ENCODE measurements at regions not wholly inside any gene's neighbourhood (a gene's known extent, or its start where the extent isn't known, plus 50 kb on each side); places are given as distances from the start of the nearest gene placed in this dataset.
"Not testable (repeated sequence)": the region's sequence is repeated elsewhere in the genome, so short reads cannot be mapped to it uniquely, and the experiment has no call there.

DNA sequence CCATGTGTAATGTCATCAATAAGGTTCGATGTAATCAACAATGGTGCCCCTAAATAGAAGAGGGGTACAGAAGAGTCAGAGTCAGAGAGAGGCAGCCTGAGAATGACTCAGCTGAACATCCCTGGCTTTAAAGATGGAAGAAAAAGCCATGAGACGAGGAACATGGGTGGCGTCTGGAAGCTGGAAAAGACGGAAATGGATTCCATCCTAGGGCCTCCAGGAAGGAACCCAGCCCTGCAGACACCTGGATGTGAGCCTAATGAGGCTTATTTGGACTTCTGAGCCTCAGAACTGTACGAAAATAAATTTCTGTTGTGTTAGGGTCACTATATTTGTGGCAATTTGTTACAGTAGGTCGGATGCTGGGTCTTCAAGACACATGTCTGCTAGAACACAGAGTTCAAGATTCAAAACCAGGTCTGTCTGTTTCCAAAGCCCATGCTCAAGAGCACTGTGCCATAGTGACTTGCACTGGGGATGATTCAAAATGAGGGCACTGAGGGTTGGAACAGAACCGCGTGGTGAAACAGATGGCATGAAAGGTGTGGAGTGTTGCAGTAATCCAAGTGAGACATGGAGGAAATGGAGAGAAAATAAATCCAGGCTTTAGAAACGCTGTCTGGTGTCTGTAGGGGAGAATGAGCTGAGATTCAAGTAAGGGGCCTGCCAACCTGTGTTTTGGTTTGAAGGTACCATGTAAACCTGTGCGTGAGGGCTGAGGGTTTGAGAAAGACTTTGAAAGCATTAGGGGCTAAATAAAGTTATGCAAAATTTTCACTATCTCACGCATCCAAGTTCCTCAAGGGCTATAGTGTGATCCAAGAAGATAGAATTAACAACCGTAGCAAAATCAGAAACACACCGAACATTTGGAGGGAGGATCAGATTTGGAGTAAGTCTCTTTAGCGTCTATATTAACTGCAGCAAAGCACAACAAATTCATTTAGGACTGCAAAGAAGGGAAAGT, 849.1 kb upstream of the AUTS2 start:
- DNase-seq (ENCODE audit: low spot score), result no peak

DNA sequence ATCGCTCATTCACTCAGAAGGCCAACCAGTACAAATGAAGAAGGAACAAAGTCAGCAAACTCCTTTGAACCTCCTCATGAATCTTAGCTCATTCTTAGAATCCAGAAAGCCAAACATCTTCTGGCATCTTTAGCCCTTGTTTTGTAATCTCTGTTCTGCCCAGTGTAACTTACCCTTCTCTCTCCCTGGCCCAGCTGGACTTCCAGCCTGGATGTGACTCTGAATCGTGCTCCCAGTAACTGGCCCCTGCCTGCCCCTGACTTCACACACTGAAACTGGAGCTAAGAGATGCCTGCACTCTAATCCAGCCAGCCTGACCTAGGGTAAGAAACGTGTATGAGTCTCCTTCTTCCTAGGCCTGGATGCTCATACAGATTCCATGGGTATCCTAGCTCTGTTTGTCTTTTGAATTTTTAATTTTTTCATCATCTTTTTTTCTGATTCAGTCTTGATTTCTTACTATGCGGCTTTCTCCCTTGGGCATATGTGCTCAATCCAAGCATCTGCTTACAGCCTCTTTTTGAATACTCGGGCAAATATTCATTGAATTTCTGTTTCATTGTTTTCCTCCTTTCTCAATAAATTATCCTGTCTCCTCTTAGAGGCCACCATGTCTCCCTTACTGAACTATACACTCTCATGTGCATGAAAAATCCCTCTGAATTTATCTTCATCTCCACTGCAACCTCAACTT, 845.6 kb upstream of the AUTS2 start:
- DNase-seq (ENCODE audit: low spot score), result no peak

DNA sequence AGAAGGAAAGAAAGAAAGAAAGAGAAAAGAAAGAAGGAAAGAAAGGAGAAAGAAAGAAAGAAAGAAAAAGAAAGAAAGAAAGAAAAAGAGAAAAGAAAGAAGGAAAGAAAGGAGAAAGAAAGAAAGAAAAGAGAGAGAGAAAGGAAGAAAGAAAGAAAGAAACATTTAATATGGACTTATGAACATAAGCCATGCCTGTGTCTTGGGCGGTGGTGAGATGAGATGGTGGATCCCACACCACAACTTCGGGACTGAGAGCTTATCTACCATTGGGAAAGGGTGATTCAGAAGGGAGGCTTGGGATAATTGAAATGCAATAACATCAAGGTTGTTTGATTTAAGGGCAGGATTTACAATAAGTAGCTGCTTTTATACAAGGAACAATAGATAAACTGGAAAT, 843.9 kb upstream of the AUTS2 start:
- no peak for DNase-seq (ENCODE audit: low spot score)

DNA sequence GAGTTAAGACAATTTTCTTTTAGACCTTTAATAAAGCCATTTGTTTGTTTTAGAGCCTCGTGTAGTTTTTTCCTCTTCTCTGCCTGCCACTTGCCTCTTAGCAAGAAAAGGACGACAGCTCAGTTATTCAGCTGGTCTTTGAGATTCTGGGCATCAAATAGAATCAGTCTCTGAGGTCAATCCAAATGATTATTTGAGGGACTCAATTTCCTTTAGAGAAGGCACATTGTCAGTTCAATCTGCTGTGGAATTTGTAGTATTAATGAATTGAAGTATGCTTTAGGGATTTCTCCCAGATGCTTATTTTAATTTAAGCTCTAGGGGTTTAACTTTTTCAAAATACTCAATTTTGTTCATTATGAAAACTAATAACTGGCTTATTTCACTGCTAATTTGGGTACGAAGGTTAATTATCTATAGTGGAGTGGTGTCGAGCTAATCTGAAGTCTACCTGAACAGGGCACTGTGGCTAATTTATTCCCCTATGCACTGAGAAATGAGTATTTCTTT, 841.2 kb upstream of the AUTS2 start:
- no peak for DNase-seq (ENCODE audit: low spot score)

DNA sequence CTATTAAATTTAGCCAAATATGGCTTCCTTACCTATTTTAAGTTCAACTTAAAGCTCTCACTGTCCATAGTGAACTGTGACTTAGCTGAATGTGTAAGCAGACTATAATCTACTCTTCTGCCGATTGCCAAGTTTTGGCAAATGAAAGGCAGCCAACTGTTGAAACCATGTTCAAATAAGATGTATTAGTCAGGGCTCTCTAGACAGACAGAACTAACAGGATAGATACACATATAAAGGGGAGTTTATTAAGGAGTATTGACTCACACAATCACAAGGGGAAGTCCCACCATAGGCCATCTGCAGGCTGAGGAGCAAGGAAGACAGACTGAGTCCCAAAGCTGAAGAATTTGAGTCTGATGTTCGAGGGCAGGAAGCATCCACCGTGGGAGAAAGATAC, 837.7 kb upstream of the AUTS2 start:
- DNase-seq (ENCODE audit: low spot score), result peak; percentile 60

DNA sequence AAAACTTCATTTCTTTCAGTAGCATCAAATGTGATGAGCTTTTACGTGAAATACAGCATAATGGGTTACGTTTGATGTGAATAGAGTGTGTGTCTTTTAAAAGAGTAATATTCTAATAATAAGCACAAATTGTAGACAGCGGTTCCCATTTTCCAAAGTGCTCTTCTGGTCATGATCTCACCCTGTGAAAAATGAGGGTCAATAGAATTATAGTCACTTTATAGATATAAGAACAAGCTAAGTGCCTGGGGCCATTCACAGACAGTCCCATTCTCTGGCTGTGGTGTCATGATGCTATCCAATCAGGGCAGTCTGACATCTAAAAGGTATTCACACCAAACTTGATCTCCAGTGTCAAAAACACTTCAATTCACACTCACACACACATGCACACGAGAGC, 830.8 kb upstream of the AUTS2 start:
- no peak for DNase-seq (ENCODE audit: low spot score)

DNA sequence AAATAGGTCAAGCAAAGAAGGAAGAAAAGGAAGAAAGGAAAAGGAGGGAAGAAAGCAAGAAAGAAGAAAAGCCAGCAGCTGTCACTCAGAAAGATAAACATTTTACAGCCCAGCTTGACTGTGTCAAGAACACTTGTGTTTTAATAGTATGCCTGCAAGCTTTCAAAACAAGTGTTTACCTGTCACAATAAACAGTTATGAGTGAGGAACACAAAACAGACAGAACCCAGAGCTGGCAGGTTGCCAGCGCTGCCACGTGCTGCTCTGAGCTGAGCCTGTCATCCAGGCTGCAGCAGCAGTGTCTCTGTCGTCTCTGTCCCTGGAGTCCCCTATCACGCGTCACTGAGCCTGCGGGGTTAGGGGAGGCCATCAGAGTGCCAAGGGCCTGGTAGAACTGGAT, 827.6 kb upstream of the AUTS2 start:
- peak; percentile 19 for DNase-seq (ENCODE audit: low spot score)

DNA sequence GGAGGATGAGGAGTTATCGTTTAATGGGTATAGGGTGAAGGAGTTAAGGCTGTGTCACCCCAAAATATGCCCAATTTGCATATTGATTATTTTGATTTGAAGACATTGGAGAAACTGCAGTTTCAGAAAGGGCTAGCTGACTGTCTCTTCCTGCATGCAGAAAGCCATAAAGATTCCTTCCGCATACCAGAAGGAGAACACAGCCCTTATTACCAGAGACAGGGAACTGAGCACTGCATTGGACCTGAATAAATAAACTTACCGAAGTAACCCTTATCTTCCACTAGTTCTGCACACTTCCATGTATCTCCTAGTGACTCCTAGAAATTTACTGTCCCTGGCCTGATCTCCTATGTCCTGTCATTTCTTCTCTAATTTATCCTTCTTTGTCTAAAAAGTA, 821.9 kb upstream of the AUTS2 start:
- DNase-seq (ENCODE audit: low spot score), result peak; percentile 43

DNA sequence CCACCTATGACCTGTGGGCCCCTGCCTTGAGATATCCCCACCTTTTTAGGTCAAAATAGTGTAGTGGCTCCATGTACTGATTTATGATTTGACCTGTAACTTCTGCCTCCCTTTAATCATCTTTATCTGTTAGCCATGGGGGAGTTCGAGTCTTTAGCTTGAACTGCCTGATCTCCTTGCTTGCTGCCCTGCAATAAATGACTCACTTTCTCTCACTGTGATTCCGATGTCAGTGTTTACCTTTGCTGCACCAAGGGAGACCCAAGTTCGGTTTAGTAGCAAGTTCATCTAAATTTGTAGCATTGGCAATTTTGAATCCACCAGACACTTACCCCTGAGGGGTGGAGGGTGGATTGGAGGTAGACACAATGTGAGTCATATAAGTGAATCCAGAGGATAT, 814.6 kb upstream of the AUTS2 start:
- peak; percentile 47 for DNase-seq (ENCODE audit: low spot score)

DNA sequence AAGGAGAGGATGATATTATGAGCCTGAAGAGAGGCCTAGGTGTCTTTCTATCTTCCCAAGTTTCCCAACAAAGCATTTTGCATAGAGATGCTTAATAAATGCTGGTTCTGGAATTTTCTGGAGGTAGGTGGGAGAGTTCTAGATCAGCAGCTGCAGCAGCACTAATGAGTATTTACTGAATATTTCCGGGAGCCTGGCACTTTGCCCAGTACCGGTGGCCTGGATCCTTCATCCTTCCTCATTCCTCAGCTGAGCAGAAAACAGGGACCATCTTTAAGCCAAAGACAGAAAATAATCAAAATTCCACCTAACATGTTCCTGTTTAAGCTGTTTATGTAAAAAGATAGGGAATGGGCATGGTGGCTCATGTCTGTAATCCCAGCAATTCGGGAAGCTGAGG, 813.2 kb upstream of the AUTS2 start:
- DNase-seq (ENCODE audit: low spot score), result peak; percentile 80

DNA sequence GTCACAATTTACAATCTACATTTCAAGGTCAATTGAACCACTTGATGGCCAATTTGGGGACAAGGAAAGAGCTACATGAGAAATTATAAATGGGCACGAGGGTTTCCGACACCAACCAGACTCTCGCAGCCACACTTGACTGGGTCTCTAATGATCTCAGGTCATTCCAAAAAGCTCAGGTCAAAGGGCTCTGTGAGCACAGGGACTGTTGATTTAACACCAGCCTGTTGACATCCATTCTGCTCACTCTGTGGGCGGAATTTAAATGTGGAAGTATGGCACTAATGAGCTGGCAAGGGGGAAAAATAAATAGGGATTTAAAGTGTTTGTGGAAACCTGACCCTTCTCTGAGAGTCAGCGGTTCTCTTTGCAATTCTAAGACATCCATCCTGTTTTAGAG, 810.7 kb upstream of the AUTS2 start:
- peak; percentile 45 for DNase-seq (ENCODE audit: low spot score)

DNA sequence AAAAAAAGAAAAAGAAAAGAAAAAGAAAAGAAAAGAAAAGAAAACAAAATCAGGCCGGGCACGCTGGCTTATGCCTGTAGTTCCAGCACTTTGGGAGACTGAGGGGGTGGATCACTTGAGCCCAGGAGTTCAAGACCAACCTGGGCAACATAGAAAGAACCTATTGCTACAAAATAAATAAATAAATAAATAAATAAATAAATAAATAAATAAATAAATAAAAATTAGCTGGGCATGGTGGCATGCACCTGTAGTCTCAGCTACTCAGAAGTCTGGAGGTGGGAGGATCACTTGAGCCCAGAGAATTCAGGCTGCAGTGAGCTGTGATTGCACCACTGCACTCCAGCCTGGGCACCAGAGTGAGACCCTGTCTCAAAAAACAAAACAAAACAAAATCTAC, 809.7 kb upstream of the AUTS2 start:
- DNase-seq (ENCODE audit: low spot score), result not testable (repeated sequence)

DNA sequence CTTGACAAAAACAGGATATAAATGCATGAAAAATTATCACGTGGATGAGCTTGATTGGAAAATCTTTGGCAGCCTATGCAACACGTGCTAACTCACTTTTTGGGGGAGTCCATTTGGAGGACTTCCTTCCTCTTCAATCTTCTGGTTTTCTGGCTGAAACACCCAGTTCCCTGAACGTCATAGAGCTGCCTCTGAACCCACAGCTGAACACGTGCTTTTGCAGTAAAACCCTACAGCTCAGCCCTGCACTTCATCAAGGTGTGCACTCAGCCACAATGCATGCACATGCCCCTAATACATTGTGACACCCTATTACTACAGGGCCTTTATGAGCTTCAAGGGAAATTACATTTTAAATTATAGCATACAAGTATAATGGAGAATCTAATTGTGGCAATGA, 808.7 kb upstream of the AUTS2 start:
- no peak for DNase-seq (ENCODE audit: low spot score)

DNA sequence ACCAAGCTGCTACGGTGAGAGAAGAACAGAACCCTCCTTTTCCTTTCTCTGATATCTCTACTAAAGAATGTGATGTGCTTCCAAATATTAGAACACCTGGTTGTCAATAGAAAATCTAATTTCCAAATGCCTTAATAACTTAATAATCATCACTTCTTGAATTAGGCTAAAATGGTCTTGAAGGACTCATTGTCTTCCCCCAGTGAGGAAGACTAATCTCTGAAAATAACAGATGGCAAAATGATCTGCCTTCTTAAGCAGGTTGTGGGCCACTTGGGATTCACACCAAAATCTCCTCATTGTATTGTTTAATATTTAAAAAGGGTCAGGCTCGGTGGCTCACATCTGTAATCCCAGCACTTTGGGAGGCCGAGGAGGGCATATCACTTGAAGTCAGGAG, 805.9 kb upstream of the AUTS2 start:
- no peak for DNase-seq (ENCODE audit: low spot score)

DNA sequence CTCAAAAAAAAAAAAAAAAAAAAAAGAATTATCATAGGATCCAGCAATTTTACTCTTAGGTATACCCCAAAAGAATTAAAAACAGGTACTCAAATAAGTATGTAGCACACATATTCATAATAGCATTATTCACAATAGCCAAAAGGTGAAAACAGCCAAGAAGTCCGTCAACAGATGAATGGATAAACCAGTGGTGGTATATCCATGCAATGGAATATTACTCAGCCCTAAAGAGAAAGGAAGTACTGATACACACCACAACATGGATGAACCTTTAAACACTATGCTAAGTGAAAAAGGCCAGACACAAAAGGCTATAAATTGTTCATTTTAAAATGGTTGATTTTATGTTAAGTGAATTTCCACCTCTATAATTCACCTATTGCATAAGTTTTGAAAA, 804.8 kb upstream of the AUTS2 start:
- DNase-seq (ENCODE audit: low spot score), result no peak

DNA sequence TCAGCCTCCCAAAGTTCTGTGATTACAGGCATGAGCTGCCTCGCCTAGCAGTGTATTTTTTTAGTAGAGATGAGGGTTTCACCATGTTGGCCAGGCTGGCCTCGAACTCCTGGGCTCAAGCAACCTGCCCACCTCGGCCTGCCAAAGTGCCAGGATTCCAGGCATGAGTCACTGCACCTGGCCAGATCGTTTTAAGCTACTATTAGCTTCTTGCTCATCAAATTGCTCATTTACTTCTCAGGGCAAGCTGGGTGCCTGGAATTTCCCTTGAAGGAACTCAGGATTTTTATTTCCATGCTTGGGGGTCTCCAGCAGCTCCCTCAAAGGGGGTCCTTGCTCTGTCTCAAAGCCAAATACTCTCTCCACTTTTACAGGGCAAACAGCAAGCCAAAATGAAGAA, 798.0 kb upstream of the AUTS2 start:
- peak; percentile 82 for DNase-seq (ENCODE audit: low spot score)

DNA sequence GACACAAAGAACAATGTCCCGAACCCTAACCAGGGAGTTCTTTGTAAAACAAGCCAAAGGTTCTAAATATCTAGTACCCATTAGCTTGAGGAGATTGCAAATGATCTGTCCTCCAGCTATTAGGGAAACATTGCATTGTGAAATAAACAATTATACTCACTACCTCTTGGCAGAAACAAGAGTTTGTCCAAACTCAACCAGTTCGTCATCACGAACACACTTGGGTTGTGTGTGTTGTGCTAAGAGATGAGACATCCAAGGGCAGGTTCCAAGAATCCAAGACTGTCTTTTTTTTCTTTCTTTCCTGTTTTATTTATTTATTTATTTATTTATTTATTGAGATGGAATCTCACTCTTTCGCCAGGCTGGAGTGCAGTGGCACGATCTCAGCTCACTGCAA, 793.1 kb upstream of the AUTS2 start:
- no peak for DNase-seq (ENCODE audit: low spot score)

DNA sequence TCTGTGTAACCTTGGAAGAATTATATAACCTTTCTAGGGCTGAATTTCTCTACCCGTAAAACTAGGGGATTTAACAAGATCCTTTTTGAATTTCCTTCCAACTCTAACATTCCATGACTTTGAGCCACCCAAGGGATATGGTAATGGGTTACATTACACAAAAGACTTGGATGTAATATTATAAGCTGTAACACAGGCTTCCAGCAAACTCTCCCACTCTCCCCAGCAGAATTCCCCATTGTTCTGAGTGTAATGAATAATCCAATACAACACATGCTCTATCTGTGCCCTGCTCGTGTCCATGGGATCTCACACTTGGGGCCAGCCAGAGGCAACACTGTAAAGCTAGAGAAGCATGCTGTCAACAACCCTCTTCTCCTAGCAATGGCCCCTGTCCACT, 790.6 kb upstream of the AUTS2 start:
- no peak for DNase-seq (ENCODE audit: low spot score)

DNA sequence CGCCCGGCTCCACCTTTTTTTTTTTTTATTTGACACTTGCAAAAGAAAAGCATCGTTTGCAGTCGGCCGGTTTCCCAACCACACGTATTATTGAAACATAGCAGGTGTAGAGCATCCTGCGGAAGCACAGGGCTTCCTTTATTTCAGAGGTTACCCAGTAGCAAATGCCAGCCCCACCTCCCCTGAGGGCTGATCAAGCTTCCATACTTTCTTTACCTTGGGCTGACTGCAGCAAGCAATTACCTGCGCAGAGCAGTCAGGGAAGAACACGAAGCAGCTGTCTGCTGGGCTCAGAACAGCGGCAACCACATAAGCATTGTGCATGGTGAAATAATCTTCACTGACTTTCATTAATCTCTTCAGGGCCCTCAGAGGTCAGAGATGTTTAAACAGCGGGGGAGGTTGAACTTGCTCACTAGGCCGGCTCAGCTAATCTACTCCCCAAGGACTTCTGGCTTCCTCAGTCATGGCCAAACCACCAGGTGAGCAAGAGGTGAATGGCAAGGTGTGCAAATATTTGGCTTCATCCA, 784.7 kb upstream of the AUTS2 start:
- DNase-seq (ENCODE audit: low spot score), result peak; percentile 23

DNA sequence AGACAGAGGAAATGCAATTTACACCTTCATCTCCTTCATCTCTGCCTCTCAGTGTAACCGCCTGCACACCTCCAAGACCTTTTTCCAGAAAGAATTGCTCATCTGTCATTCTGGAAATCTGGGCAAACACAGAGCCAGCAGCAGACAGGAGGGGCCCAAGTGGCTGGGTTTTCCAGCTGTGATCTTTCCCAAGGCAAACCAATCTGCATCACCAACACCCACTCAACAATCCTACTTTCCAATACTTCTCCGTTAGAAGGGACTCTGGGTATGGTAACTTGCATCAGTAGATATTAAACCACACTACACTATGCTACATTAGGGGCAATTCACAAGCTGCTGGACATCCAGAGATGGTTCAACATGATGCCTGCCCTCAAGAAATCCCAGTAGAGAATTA, 781.8 kb upstream of the AUTS2 start:
- DNase-seq (ENCODE audit: low spot score), result no peak

DNA sequence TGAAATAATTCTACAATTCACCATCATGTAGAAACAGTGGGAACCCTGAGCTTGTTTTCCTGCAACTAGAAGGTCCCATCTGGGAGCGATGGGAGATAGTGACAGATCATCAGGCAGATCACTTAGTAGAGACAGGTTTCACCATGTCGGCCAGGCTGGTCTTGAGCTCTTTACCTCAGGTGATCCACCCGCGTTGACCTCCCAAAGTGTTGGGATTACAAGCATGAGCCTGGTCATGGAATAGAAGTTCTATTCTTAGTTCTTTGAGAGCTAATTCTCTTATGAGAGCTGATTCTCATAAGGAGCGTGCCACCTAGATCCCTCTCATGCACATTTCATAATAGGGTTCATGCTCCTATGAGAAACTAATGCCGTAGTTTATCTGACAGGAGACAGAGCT, 778.0 kb upstream of the AUTS2 start:
- DNase-seq (ENCODE audit: low spot score), result no peak

DNA sequence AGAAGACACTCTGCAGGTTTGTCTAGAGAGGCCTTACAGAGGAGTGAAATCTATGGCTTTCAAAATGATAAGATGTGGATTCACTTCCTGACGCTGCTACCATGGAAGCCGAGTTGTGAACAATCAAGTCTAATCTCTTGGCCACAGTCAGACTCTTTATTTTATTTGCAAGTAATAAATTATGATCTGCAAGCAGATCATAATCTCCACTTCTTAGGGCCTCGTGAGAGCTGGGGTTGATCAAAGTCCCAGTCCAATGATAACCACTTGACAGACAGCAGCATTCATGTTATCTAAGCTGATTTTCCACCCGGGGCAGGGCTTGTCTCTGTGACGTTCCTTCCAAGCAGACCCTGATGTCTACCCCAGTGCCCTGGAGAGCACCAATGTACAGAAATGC, 776.4 kb upstream of the AUTS2 start:
- no peak for DNase-seq (ENCODE audit: low spot score)

Data from kidney tubule cell (primary cell).